Hematopoietic multipotent progenitor cell treated with erythropoietin and hydrocortisone succinate and interleukin-3 and kit ligand, for 6 days (in vitro differentiated cells): ENCODE measurements at regions not wholly inside any gene's neighbourhood (a gene's known extent, or its start where the extent isn't known, plus 50 kb on each side); places are given as distances from the start of the nearest gene placed in this dataset.
"Not testable (repeated sequence)": the region's sequence is repeated elsewhere in the genome, so short reads cannot be mapped to it uniquely, and the experiment has no call there.

Experiments used
- DNase-seq: peaks from one replicate; pipeline ENCODE4 v3.0.0-alpha.2; 2015

GRCh38 chr9:92242260-92243136 lies 51.0 kb downstream of the IARS1 start:
- DNase-seq = no peak

GRCh38 chr9:92236915-92237314 lies 56.6 kb downstream of the IARS1 start:
- no peak for DNase-seq

DNA sequence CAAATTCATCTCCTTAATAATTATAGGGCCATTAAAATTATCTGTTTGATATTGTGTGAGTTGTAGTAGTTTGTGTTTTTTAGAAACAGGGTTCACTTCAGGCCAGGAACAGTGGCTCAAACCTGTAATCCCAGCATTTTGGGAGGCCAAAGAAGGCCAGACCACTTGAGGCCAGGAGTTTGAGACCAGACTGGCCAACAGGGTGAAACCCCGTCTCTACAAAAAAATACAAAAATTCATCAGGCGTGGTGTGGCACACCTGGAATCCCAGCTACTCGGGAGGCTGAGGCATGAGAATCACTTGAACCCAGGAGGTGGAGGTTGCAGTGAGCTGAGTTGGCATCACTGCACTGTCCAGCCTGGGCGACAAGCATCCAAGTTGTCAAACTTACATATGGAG lies 57.0 kb downstream of the IARS1 start:
- DNase-seq = no peak

- DNase-seq = no peak
These were observed 59.0 kb downstream of the IARS1 start for GRCh38 chr9:92234514-92234913.

GRCh38 chr9:92232190-92232589 lies 61.3 kb downstream of the IARS1 start:
- no peak for DNase-seq

GRCh38 chr9:92228628-92229027 lies 64.9 kb downstream of the IARS1 start:
- peak; percentile 18 for DNase-seq

- no peak for DNase-seq
These were observed 69.3 kb downstream of the IARS1 start for GRCh38 chr9:92224177-92224576.

- DNase-seq = no peak
These were observed 69.7 kb downstream of the IARS1 start for GRCh38 chr9:92223758-92224157.

DNA sequence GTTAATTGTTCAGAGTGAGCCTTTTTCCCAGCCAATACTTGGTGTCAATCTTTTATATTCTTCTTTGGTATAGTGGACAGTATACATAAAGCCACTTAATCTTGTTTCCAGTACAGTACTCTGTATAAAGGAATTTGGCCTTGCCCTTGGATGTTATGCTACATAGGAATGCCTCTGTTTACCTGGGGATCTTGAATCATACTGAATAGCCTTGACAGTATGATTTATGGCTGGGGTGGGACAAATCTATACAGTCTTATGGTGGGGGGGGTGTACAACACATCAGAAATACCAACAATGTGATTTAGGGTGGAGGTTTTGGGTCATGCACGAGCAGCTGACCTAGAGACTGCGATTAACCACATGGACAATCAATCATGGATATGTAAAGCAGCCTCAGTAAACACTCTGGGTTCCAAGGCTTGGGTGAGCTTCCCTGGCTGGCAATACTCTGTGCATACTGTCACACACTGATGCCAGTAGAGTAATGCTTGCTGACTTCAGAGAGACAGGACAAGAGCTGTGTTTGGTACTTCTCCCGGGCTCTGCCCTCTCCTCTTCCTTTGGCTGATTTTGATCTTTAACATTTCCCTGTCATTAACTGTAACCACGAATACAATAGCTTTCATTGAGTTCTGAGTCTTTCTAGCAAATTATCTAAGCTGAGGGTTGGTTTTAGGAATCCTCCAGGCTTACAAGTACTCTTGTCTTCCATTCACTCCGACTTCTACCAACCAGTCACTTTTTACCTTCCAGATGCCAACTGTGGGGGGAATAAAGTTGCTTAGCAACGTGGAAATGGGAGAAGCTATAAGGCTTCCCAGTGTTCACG lies 84.6 kb downstream of the IARS1 start:
- DNase-seq = no peak

DNA sequence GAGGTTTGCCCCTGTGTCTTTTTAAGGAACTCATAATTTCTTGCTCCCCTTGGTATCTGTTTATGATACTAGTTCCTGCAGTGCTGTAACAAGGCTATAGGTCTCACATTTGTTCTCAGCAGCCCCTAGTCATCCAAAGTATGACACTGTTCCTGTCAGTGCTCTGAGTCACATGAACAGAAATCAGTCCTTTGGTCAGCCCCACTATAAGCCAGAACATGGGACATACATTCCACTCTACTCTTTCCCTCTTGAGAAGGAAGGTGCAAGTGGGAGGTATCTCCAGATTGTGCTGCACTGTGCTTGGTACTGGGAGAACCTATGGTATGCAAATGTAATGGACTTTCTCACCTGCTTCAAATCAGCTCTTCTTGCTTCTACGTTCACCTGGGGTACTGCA lies 87.0 kb downstream of the IARS1 start:
- DNase-seq = no peak

GRCh38 chr9:92203887-92204286 lies 88.7 kb upstream of the SPTLC1 start:
- DNase-seq = not testable (repeated sequence)

DNA sequence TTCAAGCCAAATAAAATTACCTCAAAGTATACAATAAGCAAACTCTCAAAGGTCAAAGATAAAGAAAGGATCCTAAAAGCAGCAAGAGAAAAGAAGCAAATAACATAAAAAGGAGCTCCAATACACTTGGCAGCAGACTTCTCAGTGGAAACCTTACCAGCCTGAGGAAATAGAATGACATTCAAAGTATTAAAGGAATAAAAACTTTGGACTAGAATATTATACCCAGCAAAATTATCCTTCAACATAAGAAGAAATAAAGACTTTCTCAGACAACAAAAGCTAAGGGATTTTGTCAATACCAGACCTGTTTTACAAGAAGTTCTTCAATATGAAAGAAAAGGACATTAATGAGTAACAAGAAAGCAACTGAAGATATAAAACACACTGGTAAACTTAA lies 83.0 kb upstream of the SPTLC1 start:
- not testable (repeated sequence) for DNase-seq

- no peak for DNase-seq
These were observed 81.7 kb upstream of the SPTLC1 start for GRCh38 chr9:92196909-92197308.

DNA sequence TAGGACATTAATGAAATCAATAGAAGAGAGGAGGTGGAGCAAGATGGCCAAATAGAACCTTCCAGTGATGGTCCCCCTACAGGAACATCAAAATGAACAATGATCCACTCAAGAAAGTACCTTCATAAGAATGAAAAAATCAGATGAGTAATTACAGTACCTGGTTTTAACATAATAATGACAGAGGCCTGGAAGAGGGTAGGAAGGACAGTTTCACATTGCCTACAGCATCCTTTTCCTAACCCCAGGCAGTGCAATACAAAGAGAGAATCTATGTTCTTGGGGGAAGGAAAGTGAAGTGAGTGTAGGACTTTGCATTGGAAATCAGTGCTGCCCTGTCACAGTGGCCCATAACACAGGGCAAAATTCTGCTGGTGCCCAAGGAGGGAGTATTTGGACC lies 81.2 kb upstream of the SPTLC1 start:
- no peak for DNase-seq

DNA sequence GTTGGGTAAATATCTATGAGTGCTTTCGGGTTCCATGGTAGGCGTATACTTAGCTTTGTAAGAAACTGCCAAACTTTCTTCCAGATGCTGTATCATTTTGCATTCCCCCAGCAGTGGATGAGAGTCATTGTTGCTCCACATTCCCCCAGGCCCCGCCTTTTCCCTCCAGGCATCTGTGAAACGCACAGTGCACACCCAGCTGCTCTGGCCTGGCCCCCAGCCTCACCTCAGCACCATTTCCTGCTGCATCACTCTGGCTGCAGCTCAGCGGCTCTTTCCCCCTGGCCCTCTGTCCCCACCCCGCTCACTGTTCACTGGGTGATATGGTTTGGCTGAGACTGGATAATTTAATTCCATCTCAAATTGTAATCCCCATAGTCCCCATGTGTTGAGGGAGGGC lies 76.6 kb upstream of the SPTLC1 start:
- no peak for DNase-seq

DNA sequence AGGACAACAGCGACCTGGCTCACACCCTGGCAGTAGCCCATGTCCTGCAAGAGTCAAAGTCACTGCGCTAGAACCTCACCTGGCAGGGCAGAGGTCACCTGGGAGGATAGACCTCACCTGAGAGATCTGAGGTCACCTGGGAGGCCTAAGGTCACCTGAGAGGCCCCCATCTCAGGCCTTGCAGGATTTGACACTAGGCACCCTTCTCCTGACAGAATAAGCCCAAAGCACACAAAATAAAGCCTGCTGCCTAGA lies 75.2 kb upstream of the SPTLC1 start:
- DNase-seq = no peak

- no peak for DNase-seq
These were observed 74.7 kb upstream of the SPTLC1 start for GRCh38 chr9:92189782-92190535.

DNA sequence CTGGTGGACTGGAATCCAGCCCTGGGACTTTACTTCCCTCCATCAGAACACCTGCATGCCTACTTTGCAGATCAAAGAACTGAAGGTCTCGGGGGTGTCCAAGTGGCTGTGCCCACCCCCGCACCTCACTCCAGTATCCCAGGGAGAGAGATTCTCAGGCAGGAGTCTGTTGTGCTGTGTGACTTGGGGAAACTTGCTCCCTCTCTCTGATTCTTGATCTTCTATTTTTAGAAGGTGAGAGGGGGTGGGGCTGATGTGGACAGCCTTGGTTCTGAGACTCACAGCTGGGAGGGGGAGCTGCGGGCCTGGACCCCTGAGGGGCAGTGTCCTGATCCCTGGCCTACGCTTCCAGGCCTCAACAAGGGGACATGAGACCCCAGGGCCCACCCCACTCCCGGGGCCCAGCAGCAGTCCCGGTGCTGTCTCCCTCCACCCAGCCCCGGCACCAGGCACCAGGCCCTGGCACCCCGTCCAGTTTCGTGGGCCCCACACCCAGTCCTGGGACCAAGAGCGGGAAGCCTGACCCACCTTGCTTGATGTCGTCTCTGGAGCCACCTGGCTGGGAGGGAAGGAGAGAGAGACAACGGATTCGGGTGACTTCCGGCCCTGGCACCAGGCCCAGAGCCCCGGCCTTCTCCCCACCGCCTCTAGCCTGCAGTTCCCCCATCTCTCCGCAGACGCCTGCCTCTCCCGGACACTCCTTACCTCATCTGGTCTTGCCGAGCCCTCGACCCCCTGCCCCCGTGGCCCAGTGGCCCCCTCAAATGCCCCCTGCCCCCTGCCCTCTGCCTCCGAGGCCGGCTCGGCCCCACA lies 74.0 kb upstream of the SPTLC1 start:
- DNase-seq = no peak

DNA sequence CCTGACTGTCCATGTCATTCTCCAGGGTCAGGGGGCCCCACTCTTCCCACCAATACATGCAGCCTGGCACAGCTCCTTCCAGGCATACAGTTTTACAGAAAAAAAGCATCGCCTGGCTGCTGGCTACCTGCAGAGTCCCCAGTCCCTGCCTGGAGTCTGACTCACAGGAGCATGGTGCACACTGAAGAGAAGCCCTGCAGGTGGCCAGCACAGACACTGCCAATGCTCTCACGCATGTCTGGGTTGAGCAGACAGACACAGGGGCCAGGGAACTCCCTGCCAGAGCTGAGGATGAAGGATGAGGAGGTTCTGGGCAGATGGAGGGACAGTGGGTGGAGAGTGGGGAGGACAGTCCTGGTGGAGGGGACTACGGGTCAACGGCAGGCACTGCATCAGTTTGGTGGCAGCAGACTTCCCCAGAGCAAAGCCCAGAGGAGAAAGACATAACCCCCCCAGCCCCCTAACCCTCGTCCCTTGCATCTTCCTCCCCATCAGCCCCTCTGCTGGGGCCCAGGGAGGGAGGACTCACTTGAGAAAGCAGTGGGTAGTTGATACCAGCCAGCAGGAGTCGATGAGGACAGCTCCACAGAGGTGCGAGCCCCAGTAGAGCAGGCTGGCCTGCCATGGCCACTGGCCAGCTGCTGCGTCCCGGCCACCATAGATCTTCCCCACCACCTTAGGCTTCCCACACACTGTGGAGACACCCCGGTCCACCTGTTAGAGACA lies 72.9 kb upstream of the SPTLC1 start:
- DNase-seq = no peak

- no peak for DNase-seq
These were observed 72.2 kb upstream of the SPTLC1 start for GRCh38 chr9:92187390-92187789.

DNA sequence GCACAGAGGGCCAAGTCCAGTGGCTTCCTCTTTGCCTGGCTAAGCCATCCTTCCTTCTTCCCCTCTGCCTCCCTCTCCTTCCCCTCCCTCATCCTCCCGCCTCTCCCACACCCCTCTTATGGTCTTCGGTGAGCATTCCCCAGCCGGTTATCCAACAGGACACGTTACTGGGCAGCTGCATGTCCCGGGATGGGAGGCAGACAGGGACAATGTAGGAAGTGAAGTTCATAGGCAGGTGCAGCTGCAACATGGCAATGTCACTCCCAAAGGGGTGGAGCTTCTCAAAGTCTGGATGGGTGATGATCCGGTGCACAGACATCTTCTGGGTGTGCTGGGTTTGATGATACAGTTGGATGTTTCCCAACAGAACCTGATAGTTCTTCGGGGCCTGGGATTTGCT lies 71.4 kb upstream of the SPTLC1 start:
- DNase-seq = no peak

GRCh38 chr9:92185681-92186080 lies 70.5 kb upstream of the SPTLC1 start:
- no peak for DNase-seq
